T-helper 17 cell (primary cell): ENCODE measurements at regions not wholly inside any gene's neighbourhood (a gene's known extent, or its start where the extent isn't known, plus 50 kb on each side); places are given as distances from the start of the nearest gene placed in this dataset.
"Not testable (repeated sequence)": the region's sequence is repeated elsewhere in the genome, so short reads cannot be mapped to it uniquely, and the experiment has no call there.

Source experiments
- ATAC-seq: fragments of 150-1000 bp; cut with Tn5 transposase; 2 replicates; pipeline ENCODE4 v1.10.0; 2021; ENCODE audit warnings: mild to moderate bottlenecking, moderate library complexity
- DNase-seq, 3 donors: peaks; one replicate each; pipeline versions ENCODE4 v3.0.0 to v3.0.0-alpha.2; 2020 to 2021
- H3K9me3 ChIP-seq: one replicate; pipeline ENCODE4 v1.7.0; 2013; ENCODE audit warnings: low read length, mild to moderate bottlenecking; ENCODE audit not compliant: control insufficient read depth, poor library complexity, severe bottlenecking
- H3K27ac Mint-ChIP-seq: one replicate; pipeline ENCODE4 v1.8.0; 2022; ENCODE audit warnings: mild to moderate bottlenecking, moderate library complexity, mixed read lengths
- H3K27me3 Mint-ChIP-seq: one replicate; pipeline ENCODE4 v1.8.0; 2022; ENCODE audit warnings: mixed read lengths
- H3K36me3 Mint-ChIP-seq: one replicate; pipeline ENCODE4 v1.8.0; 2022; ENCODE audit warnings: low read depth, mixed read lengths
- H3K4me1 Mint-ChIP-seq: one replicate; pipeline ENCODE4 v1.8.0; 2022; ENCODE audit warnings: mild to moderate bottlenecking, mixed read lengths
- H3K4me3 Mint-ChIP-seq: one replicate; pipeline ENCODE4 v1.8.0; 2022; ENCODE audit warnings: mild to moderate bottlenecking, moderate library complexity, mixed read lengths

- ATAC-seq, H3K4me1 Mint-ChIP-seq, H3K27me3 Mint-ChIP-seq, DNase-seq, H3K36me3 Mint-ChIP-seq, H3K4me3 Mint-ChIP-seq, H3K27ac Mint-ChIP-seq, H3K9me3 ChIP-seq: not testable (repeated sequence)
These were observed 162.5 kb upstream of the TGIF2LX start for GRCh38 chrX:89759076-89759685.

GRCh38 chrX:89771639-89772038, 150.1 kb upstream of the TGIF2LX start:
- H3K27ac Mint-ChIP-seq, H3K36me3 Mint-ChIP-seq, H3K4me1 Mint-ChIP-seq, H3K4me3 Mint-ChIP-seq, DNase-seq, H3K27me3 Mint-ChIP-seq, ATAC-seq, H3K9me3 ChIP-seq: not testable (repeated sequence)

GRCh38 chrX:89811440-89811839, 110.3 kb upstream of the TGIF2LX start:
- H3K27ac Mint-ChIP-seq, H3K27me3 Mint-ChIP-seq, ATAC-seq, H3K4me1 Mint-ChIP-seq, H3K36me3 Mint-ChIP-seq, H3K4me3 Mint-ChIP-seq, DNase-seq, H3K9me3 ChIP-seq: not testable (repeated sequence)

- ATAC-seq, H3K27ac Mint-ChIP-seq, H3K4me1 Mint-ChIP-seq, H3K36me3 Mint-ChIP-seq, H3K4me3 Mint-ChIP-seq, DNase-seq, H3K9me3 ChIP-seq, H3K27me3 Mint-ChIP-seq: not testable (repeated sequence)
These were observed 82.0 kb upstream of the TGIF2LX start for GRCh38 chrX:89839723-89840122.

- DNase-seq, H3K4me1 Mint-ChIP-seq, H3K36me3 Mint-ChIP-seq, H3K9me3 ChIP-seq, ATAC-seq, H3K27me3 Mint-ChIP-seq, H3K27ac Mint-ChIP-seq: not testable (repeated sequence)
- H3K4me3 Mint-ChIP-seq: peak overlapping the region; percentile 37
These were observed 50.0 kb upstream of the TGIF2LX start for GRCh38 chrX:89871662-89872061.
